ENCODE measurements at regions not wholly inside any gene's neighbourhood (a gene's known extent, or its start where the extent isn't known, plus 50 kb on each side); places are given as distances from the start of the nearest gene placed in this dataset.
A peak's percentile ranks its signal among the peaks of the same experiment; 100 is the strongest.

- DNase-seq (ENCODE audit: insufficient read length, low spot score, missing footprints), result peak; percentile 88
- Histone ChIP-seq H3K27me3 (ENCODE audit: insufficient read depth, low read length) (peaks cover 22% of the 10 kb centered on the region), H2AFZ (ENCODE audit: low read length) (no peak overlapping the region), H3K27ac (ENCODE audit: low read depth, low read length) (no peak overlapping the region), H4K20me1 (ENCODE audit: insufficient read depth, low read length) (no peaks in the 10 kb centered on the region), H3K4me3 (ENCODE audit: insufficient read depth, low read length) (no peak overlapping the region), H3K4me1 (ENCODE audit: insufficient read depth, low read length) (peaks cover 5% of the 10 kb centered on the region), H3K36me3 (ENCODE audit: insufficient read depth, low read length) (no peaks in the 10 kb centered on the region), H3K9me3 (ENCODE audit: low read depth, low read length) (no peaks in the 10 kb centered on the region), H3K79me2 (ENCODE audit: insufficient read depth, low read length) (no peaks in the 10 kb centered on the region), H3K4me2 (ENCODE audit: insufficient read depth, low read length) (no peak overlapping the region)
- no peak for TF ChIP-seq CTCF (IDR thresholded peaks at IDR 0.05; ENCODE audit: extremely low read depth, low read depth, low read length)
Observed at GRCh38 chr10:28810057-28810870, 132.9 kb downstream of the BAMBI start.

GRCh38 chr10:28811639-28812349 is 134.5 kb downstream of the BAMBI start:
- H3K4me3 ChIP-seq (ENCODE audit: insufficient read depth, low read length), result no peak overlapping the region
- H4K20me1 ChIP-seq (ENCODE audit: insufficient read depth, low read length), result no peaks in the 10 kb centered on the region
- peaks cover 5% of the 10 kb centered on the region for H3K4me1 ChIP-seq (ENCODE audit: insufficient read depth, low read length)
- TF ChIP-seq CTCF (IDR thresholded peaks at IDR 0.05; ENCODE audit: extremely low read depth, low read depth, low read length), result no peak
- H3K27me3 ChIP-seq (ENCODE audit: insufficient read depth, low read length), result peaks cover 22% of the 10 kb centered on the region
- no peak overlapping the region for H3K4me2 ChIP-seq (ENCODE audit: insufficient read depth, low read length)
- no peaks in the 10 kb centered on the region for H3K79me2 ChIP-seq (ENCODE audit: insufficient read depth, low read length)
- H3K36me3 ChIP-seq (ENCODE audit: insufficient read depth, low read length), result no peaks in the 10 kb centered on the region
- H3K9me3 ChIP-seq (ENCODE audit: low read depth, low read length), result no peaks in the 10 kb centered on the region
- H3K27ac ChIP-seq (ENCODE audit: low read depth, low read length), result no peak overlapping the region
- no peak for DNase-seq (ENCODE audit: insufficient read length, low spot score, missing footprints)
- H2AFZ ChIP-seq (ENCODE audit: low read length), result no peak overlapping the region

- Histone ChIP-seq H3K79me2 (ENCODE audit: insufficient read depth, low read length) (no peaks in the 10 kb centered on the region), H3K27me3 (ENCODE audit: insufficient read depth, low read length) (peaks cover 17% of the 10 kb centered on the region), H4K20me1 (ENCODE audit: insufficient read depth, low read length) (no peaks in the 10 kb centered on the region), H3K4me1 (ENCODE audit: insufficient read depth, low read length) (peaks cover 5% of the 10 kb centered on the region), H3K9me3 (ENCODE audit: low read depth, low read length) (no peaks in the 10 kb centered on the region), H2AFZ (ENCODE audit: low read length) (no peak overlapping the region), H3K4me2 (ENCODE audit: insufficient read depth, low read length) (no peak overlapping the region), H3K36me3 (ENCODE audit: insufficient read depth, low read length) (no peaks in the 10 kb centered on the region), H3K27ac (ENCODE audit: low read depth, low read length) (no peak overlapping the region), H3K4me3 (ENCODE audit: insufficient read depth, low read length) (no peak overlapping the region)
- TF ChIP-seq CTCF (IDR thresholded peaks at IDR 0.05; ENCODE audit: extremely low read depth, low read depth, low read length), result no peak
- DNase-seq (ENCODE audit: insufficient read length, low spot score, missing footprints), result no peak
Observed at GRCh38 chr10:28812384-28813372, 135.4 kb downstream of the BAMBI start.

Data from osteoblast (primary cell).